HCT116 (cell line): ENCODE measurements at regions not wholly inside any gene's neighbourhood (a gene's known extent, or its start where the extent isn't known, plus 50 kb on each side); places are given as distances from the start of the nearest gene placed in this dataset.

Experiments
- ATAC-seq: fragments of 200-7000 bp; cut with Tn5 transposase; 2 replicates; pipeline ENCODE4 v1.9.1; 2020; ENCODE audit warnings: mild to moderate bottlenecking, moderate library complexity
- BruUV-seq: library from RNA; stranded (reverse); fragments of 400-500 nt; replicated peaks from 2 replicates; lab custom pipeline; 2021; lab: Mats Ljungman, UMichigan
- CTCF ChIA-PET: fragments of 300-600 bp; sonication (Branson Sonifier 250); formaldehyde crosslinking; loops from one replicate; lab custom pipeline; 2021; ENCODE audit warnings: antibody characterized with exemption; lab: Charles Lee
- POLR2A ChIA-PET: fragments of 300-600, 350-600 bp; sonication (Branson Sonifier 250); formaldehyde crosslinking; loops from one replicate; lab custom pipeline; 2021; ENCODE audit warnings: antibody characterized with exemption; lab: Charles Lee
- RAD21 ChIA-PET, 2 experiments: fragments of 300-600 bp; sonication (Branson Sonifier 250); formaldehyde crosslinking; loops; one replicate each; lab custom pipeline; 2023; ENCODE audit warnings: low total read pairs in 2 of 2; ENCODE audit not compliant: uncharacterized antibody in 2 of 2, unreplicated experiment in 2 of 2, low non-redundant PET in 1 of 2; lab: Charles Lee
- DNase-seq: peaks from one replicate; pipeline ENCODE4 v3.0.0-alpha.2; 2010; ENCODE audit warnings: low read depth, low spot score
- H2AFZ ChIP-seq: fragments of 200-600 bp; shearing (Covaris generic), sonication (generic); 2 replicates; pipeline ENCODE4 v1.6.1; 2017; ENCODE audit warnings: low read depth, mixed run types, mixed read lengths, antibody characterized with exemption, low read length; ENCODE audit not compliant: poor library complexity, severe bottlenecking
- H3K27ac ChIP-seq: 2 replicates; pipeline ENCODE4 v1.5.1; 2012; ENCODE audit warnings: low read depth, low read length
- H3K27me3 ChIP-seq: fragments of 200-600 bp; sonication (generic); 2 replicates; pipeline ENCODE4 v1.6.1; 2016; ENCODE audit warnings: mixed run types, low read length, mixed read lengths; ENCODE audit not compliant: insufficient read depth
- H3K36me3 ChIP-seq, 2 experiments: fragments of 200-500 bp in 1 of 2; fragments of 200-600 bp in 1 of 2; sonication (Bioruptor generic) in 1 of 2; sonication (generic) in 1 of 2; 2 replicates each; pipeline versions ENCODE4 v1.5.1 to v1.6.1; 2014 to 2016; ENCODE audit warnings: low read length in 2 of 2, inconsistent platforms in 1 of 2, mixed read lengths in 1 of 2, mixed run types in 1 of 2; ENCODE audit not compliant: insufficient read depth in 2 of 2, control insufficient read depth in 1 of 2
- H3K4me1 ChIP-seq, 2 experiments: fragments of 200-600 bp in 1 of 2; sonication (generic) in 1 of 2; 2 replicates each; pipeline versions ENCODE4 v1.5.1 to v1.6.1; 2012 to 2017; ENCODE audit warnings: low read length in 2 of 2, inconsistent platforms in 1 of 2, mild to moderate bottlenecking in 1 of 2, mixed read lengths in 1 of 2, mixed run types in 1 of 2, moderate library complexity in 1 of 2; ENCODE audit not compliant: insufficient read depth in 2 of 2, control insufficient read depth in 1 of 2
- H3K4me2 ChIP-seq: fragments of 200-600 bp; sonication (generic); 2 replicates; pipeline ENCODE4 v1.6.1; 2017; ENCODE audit warnings: mixed run types, low read length, mixed read lengths
- H3K4me3 ChIP-seq, 2 experiments: fragments of 200-600 bp in 1 of 2; sonication (generic) in 1 of 2; replicated peaks in 1 of 2; 2 replicates each; pipeline ENCODE4 v1.5.1; 2011 to 2016; ENCODE audit warnings: low read length in 2 of 2, control low read depth in 1 of 2, low read depth in 1 of 2, mild to moderate bottlenecking in 1 of 2, mixed read lengths in 1 of 2, mixed run types in 1 of 2
- H3K79me2 ChIP-seq: fragments of 200-600 bp; sonication (generic); 2 replicates; pipeline ENCODE4 v1.6.1; 2017; ENCODE audit warnings: mild to moderate bottlenecking, mixed run types, low read length, moderate library complexity, mixed read lengths; ENCODE audit not compliant: insufficient read depth
- H3K9ac ChIP-seq: fragments of 200-600 bp; sonication (generic); 2 replicates; pipeline ENCODE4 v1.6.1; 2016; ENCODE audit warnings: low read length, mixed read lengths
- H3K9me2 ChIP-seq: fragments of 200-600 bp; sonication (generic), shearing (Covaris generic); 2 replicates; pipeline ENCODE4 v1.6.1; 2017; ENCODE audit warnings: mixed run types, mild to moderate bottlenecking, moderate library complexity; ENCODE audit not compliant: insufficient read depth
- H3K9me3 ChIP-seq, 2 experiments: fragments of 200-500 bp in 1 of 2; fragments of 200-600 bp in 1 of 2; sonication (Bioruptor generic) in 1 of 2; sonication (generic) in 1 of 2; 2 replicates each; pipeline ENCODE4 v1.6.1; 2014 to 2017; ENCODE audit warnings: low read length in 2 of 2, mixed read lengths in 2 of 2, inconsistent platforms in 1 of 2, low read depth in 1 of 2, mild to moderate bottlenecking in 1 of 2, mixed run types in 1 of 2, moderate library complexity in 1 of 2; ENCODE audit not compliant: control insufficient read depth in 1 of 2, insufficient read depth in 1 of 2
- H4K20me1 ChIP-seq: fragments of 200-600 bp; sonication (generic), shearing (Covaris generic); 2 replicates; pipeline ENCODE4 v1.6.1; 2017; ENCODE audit warnings: mixed run types, mild to moderate bottlenecking, moderate library complexity; ENCODE audit not compliant: insufficient read depth
- CBX3 ChIP-seq: IDR thresholded peaks from 2 replicates; pipeline ENCODE4 v1.6.1; 2012; ENCODE audit warnings: low read depth
- CEBPB ChIP-seq: IDR thresholded peaks from 2 replicates; pipeline ENCODE4 v1.6.1; 2012; ENCODE audit warnings: low read depth
- EGR1 ChIP-seq: IDR thresholded peaks from 2 replicates; pipeline ENCODE4 v1.6.1; 2012; ENCODE audit warnings: low read depth
- EZH2 ChIP-seq: fragments of 200-600 bp; sonication (generic); IDR thresholded peaks from 2 replicates; pipeline ENCODE4 v1.6.1; 2017; ENCODE audit warnings: antibody characterized with exemption, mixed run types
- FOSL1 ChIP-seq: IDR thresholded peaks from 2 replicates; pipeline ENCODE4 v1.6.1; 2012; ENCODE audit warnings: low read depth
- JUND ChIP-seq: IDR thresholded peaks from 2 replicates; pipeline ENCODE4 v1.6.1; 2012
- MAX ChIP-seq: IDR thresholded peaks from 2 replicates; pipeline ENCODE4 v1.6.1; 2012
- POLR2A ChIP-seq: IDR thresholded peaks from 2 replicates; pipeline ENCODE4 v1.7.0; 2011; ENCODE audit warnings: borderline replicate concordance; ENCODE audit not compliant: insufficient read depth, insufficient read length; ENCODE audit errors: extremely low read depth
- RAD21 ChIP-seq: IDR thresholded peaks from 2 replicates; pipeline ENCODE4 v1.6.1; 2012; ENCODE audit warnings: low read depth, mild to moderate bottlenecking
- REST ChIP-seq: IDR thresholded peaks from 2 replicates; pipeline ENCODE4 v1.6.1; 2012; ENCODE audit warnings: low read depth
- SIN3A ChIP-seq: IDR thresholded peaks from 2 replicates; pipeline ENCODE4 v1.6.1; 2012; ENCODE audit warnings: low read depth
- SP1 ChIP-seq: IDR thresholded peaks from 2 replicates; pipeline ENCODE4 v1.6.1; 2012; ENCODE audit warnings: low read depth
- SRF ChIP-seq: IDR thresholded peaks from 2 replicates; pipeline ENCODE4 v1.6.1; 2012; ENCODE audit warnings: low read depth
- ZFX ChIP-seq: fragments of 450-650 bp; IDR thresholded peaks from 2 replicates; pipeline ENCODE4 v1.6.1; 2017
- ZNF274 ChIP-seq: fragments of 200-500 bp; sonication (Bioruptor generic); IDR thresholded peaks from 2 replicates; pipeline ENCODE4 v1.6.1; 2014; ENCODE audit warnings: mild to moderate bottlenecking, low read depth, low read length, inconsistent platforms
- intact Hi-C: fragments of 100-400 bp; cut with micrococcal nuclease; formaldehyde crosslinking; loops from 2 replicates; pipeline ENCODE4 v1.10.0; 2022

GRCh38 chr1:22311461-22311860, 140.2 kb upstream of the ZBTB40 start:
- Histone ChIP-seq H3K36me3 (no peaks in the 10 kb centered on the region), H4K20me1 (no peaks in the 10 kb centered on the region), H3K4me2 (no peak overlapping the region), H3K9me2 (no peaks in the 10 kb centered on the region), H2AFZ (no peak overlapping the region), H3K4me3 (no peak overlapping the region), H3K27ac (no peak overlapping the region), H3K9me3 (no peaks in the 10 kb centered on the region), H3K79me2 (no peaks in the 10 kb centered on the region), H3K4me1 (no peaks in the 10 kb centered on the region), H3K27me3 (peaks cover 8% of the 10 kb centered on the region; the same call in 1 of the 2 replicates), H3K9ac (no peak overlapping the region)
- RAD21 ChIA-PET = no interaction called here
- BruUV-seq = no TSS peak
- POLR2A ChIA-PET = no interaction called here
- no peak for TF ChIP-seq REST
- no peak for TF ChIP-seq SP1
- TF ChIP-seq MAX = no peak
- TF ChIP-seq CBX3 = no peak
- no peak for TF ChIP-seq SRF
- no peak for ATAC-seq
- DNase-seq = no peak
- intact Hi-C loops = no loop called here
- CTCF ChIA-PET = no interaction called here

GRCh38 chr1:22313321-22313720, 138.3 kb upstream of the ZBTB40 start:
- RAD21 ChIA-PET = no interaction called here
- H2AFZ ChIP-seq = no peak overlapping the region

More at GRCh38 chr1:22313321-22313720, 138.3 kb upstream of the ZBTB40 start:
- DNase-seq = no peak
- Histone ChIP-seq H3K4me1 (no peaks in the 10 kb centered on the region), H3K27ac (no peak overlapping the region), H3K4me3 (no peak overlapping the region), H3K36me3 (no peaks in the 10 kb centered on the region), H3K9ac (no peak overlapping the region), H3K9me2 (no peaks in the 10 kb centered on the region), H3K79me2 (no peaks in the 10 kb centered on the region)
- intact Hi-C loops = no loop called here
- POLR2A ChIA-PET = no interaction called here
- no TSS peak for BruUV-seq
- CTCF ChIA-PET = no interaction called here
- TF ChIP-seq ZFX (no peak), CEBPB (no peak), MAX (no peak), SIN3A (no peak), ZNF274 (no peak), FOSL1 (no peak), SP1 (no peak), RAD21 (no peak), POLR2A (no peak), EGR1 (no peak), JUND (no peak), EZH2 (no peak)
- TF ChIP-seq, all 23 proteins: peak for 0
- H3K9me3 ChIP-seq = no peaks in the 10 kb centered on the region
- H3K4me2 ChIP-seq = no peak overlapping the region
- no peak for ATAC-seq
- H4K20me1 ChIP-seq = no peaks in the 10 kb centered on the region
- 0 out of 2 replicates have a peak, but pooled peaks cover 2% of the 10 kb centered on the region for H3K27me3 ChIP-seq
